ENCODE measurements at regions not wholly inside any gene's neighbourhood (a gene's known extent, or its start where the extent isn't known, plus 50 kb on each side); places are given as distances from the start of the nearest gene placed in this dataset.

GRCh38 chr20:6703047-6703446 is 64.4 kb upstream of the BMP2 start:
- Histone ChIP-seq H2AFZ (ENCODE audit: low read depth, low read length, poor library complexity, severe bottlenecking) (no peak overlapping the region), H3K36me3 (ENCODE audit: control insufficient read depth in 1 of 2, insufficient read depth in 2 of 2, low read length in 2 of 2) (no peaks in the 10 kb centered on the region), H3K4me2 (ENCODE audit: low read length) (no peak overlapping the region), H3K9me2 (ENCODE audit: insufficient read depth) (no peaks in the 10 kb centered on the region), H3K9me3 (ENCODE audit: control insufficient read depth in 1 of 2, insufficient read depth in 1 of 2, low read depth in 1 of 2, low read length in 2 of 2) (peaks cover 0 to 25% of the 10 kb centered on the region in 2 experiments; a peak in 2 of 4 replicates), H3K4me1 (ENCODE audit: control insufficient read depth in 1 of 2, insufficient read depth in 2 of 2, low read length in 2 of 2) (no peaks in the 10 kb centered on the region), H3K27me3 (ENCODE audit: insufficient read depth, low read length) (no peaks in the 10 kb centered on the region), H3K27ac (ENCODE audit: low read depth, low read length) (no peak overlapping the region), H3K4me3 (replicated peaks in 1 of 2; ENCODE audit: low read depth in 1 of 2, low read length in 2 of 2) (no peak overlapping the region), H4K20me1 (ENCODE audit: insufficient read depth) (no peaks in the 10 kb centered on the region), H3K9ac (ENCODE audit: low read length) (no peak overlapping the region), H3K79me2 (ENCODE audit: insufficient read depth, low read length) (no peaks in the 10 kb centered on the region)
- intact Hi-C loops (cut with micrococcal nuclease) = no loop called here
- ATAC-seq = no peak
- TF ChIP-seq EZH2 (IDR thresholded peaks at IDR 0.05) (no peak), RAD21 (IDR thresholded peaks at IDR 0.05; ENCODE audit: low read depth) (no peak), EGR1 (IDR thresholded peaks at IDR 0.05; ENCODE audit: low read depth) (no peak), POLR2AphosphoS5 (IDR thresholded peaks at IDR 0.05; ENCODE audit: low read depth, low read length) (no peak), YY1 (IDR thresholded peaks at IDR 0.05; ENCODE audit: extremely low read depth, insufficient replicate concordance, low read depth, low read length) (no peak), MAX (IDR thresholded peaks at IDR 0.05) (no peak), EZH2phosphoT487 (IDR thresholded peaks at IDR 0.05; ENCODE audit: borderline replicate concordance) (no peak), CBX3 (IDR thresholded peaks at IDR 0.05; ENCODE audit: low read depth) (no peak), CTCF (IDR thresholded peaks at IDR 0.05 in 2 of 3, conservative IDR thresholded peaks at IDR 0.05 in 1 of 3; ENCODE audit: borderline replicate concordance in 1 of 3, insufficient read depth in 1 of 3, low read depth in 2 of 3, low read length in 2 of 3) (no peak), ELF1 (IDR thresholded peaks at IDR 0.05; ENCODE audit: borderline replicate concordance, low read depth) (no peak), TCF7L2 (IDR thresholded peaks at IDR 0.05; ENCODE audit: borderline replicate concordance, extremely low read depth, insufficient read depth, insufficient read length) (no peak), ATF3 (IDR thresholded peaks at IDR 0.05) (no peak), SIN3A (IDR thresholded peaks at IDR 0.05; ENCODE audit: low read depth) (no peak), ZBTB33 (IDR thresholded peaks at IDR 0.05; ENCODE audit: extremely low read depth, insufficient replicate concordance, low read length) (no peak), ZNF274 (IDR thresholded peaks at IDR 0.05; ENCODE audit: low read depth, low read length) (no peak), SRF (IDR thresholded peaks at IDR 0.05; ENCODE audit: low read depth) (no peak), POLR2A (IDR thresholded peaks at IDR 0.05; ENCODE audit: borderline replicate concordance, extremely low read depth, insufficient read depth, insufficient read length) (no peak), CEBPB (IDR thresholded peaks at IDR 0.05; ENCODE audit: low read depth) (no peak), FOSL1 (IDR thresholded peaks at IDR 0.05; ENCODE audit: low read depth) (no peak)
- TF ChIP-seq, protein P1, sequence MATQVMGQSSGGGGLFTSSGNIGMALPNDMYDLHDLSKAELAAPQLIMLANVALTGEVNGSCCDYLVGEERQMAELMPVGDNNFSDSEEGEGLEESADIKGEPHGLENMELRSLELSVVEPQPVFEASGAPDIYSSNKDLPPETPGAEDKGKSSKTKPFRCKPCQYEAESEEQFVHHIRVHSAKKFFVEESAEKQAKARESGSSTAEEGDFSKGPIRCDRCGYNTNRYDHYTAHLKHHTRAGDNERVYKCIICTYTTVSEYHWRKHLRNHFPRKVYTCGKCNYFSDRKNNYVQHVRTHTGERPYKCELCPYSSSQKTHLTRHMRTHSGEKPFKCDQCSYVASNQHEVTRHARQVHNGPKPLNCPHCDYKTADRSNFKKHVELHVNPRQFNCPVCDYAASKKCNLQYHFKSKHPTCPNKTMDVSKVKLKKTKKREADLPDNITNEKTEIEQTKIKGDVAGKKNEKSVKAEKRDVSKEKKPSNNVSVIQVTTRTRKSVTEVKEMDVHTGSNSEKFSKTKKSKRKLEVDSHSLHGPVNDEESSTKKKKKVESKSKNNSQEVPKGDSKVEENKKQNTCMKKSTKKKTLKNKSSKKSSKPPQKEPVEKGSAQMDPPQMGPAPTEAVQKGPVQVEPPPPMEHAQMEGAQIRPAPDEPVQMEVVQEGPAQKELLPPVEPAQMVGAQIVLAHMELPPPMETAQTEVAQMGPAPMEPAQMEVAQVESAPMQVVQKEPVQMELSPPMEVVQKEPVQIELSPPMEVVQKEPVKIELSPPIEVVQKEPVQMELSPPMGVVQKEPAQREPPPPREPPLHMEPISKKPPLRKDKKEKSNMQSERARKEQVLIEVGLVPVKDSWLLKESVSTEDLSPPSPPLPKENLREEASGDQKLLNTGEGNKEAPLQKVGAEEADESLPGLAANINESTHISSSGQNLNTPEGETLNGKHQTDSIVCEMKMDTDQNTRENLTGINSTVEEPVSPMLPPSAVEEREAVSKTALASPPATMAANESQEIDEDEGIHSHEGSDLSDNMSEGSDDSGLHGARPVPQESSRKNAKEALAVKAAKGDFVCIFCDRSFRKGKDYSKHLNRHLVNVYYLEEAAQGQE (IDR thresholded peaks at IDR 0.05; ENCODE audit: low read depth) = no peak
- ChIA-PET POLR2A (no interaction called here), CTCF (no interaction called here), RAD21 (ENCODE audit: low non-redundant PET in 1 of 2, low total read pairs in 2 of 2, uncharacterized antibody in 2 of 2, unreplicated experiment in 2 of 2) (no interaction called here)
- no TSS peak for BruUV-seq (replicated peaks)
- DNase-seq (ENCODE audit: low read depth, low spot score) = no peak

Measured in HCT116 (cell line).